GM21381 (cell line): ENCODE measurements at regions not wholly inside any gene's neighbourhood (a gene's known extent, or its start where the extent isn't known, plus 50 kb on each side); places are given as distances from the start of the nearest gene placed in this dataset.

ENCODE experiments used
- ATAC-seq: cut with Tn5 transposase; IDR thresholded peaks from one replicate; pipeline ENCODE4 v1.9.1; 2021; ENCODE audit warnings: mild to moderate bottlenecking, moderate library complexity; ENCODE audit not compliant: unreplicated experiment

DNA sequence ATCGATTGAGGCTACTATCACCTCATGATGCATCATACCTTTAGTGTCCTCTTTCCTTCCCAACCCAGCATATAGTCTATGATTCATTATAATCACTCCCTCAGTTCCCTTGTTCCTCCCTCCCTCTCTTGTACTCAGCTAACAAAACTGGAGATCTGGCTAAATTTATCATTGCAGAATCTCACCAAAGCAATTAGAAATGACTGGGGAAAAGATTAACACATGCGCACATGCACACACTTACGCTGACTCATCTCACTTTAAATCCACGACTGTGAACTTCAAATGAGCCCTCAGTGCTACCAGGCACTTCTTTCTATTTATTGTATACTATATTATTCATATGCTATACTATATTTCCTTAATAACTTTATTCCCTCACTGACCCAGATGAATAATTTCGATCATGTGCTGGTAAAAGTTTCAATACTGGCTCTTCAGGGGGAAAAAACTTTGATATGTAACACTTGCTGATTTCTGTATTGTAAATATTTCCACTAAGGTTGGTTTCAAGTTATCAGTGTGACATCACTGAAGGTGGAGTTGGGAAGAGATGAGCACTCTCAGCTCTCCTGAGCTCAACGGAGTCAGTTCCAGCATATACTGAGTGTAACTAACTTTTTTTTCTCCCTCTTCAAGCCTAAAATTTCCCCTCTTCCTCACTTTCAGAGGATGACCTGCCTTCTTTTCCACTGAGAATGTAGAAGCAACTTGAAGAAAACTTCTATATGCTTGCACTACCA is 613.7 kb upstream of the B3GALT2 start:
- no peak for ATAC-seq

DNA sequence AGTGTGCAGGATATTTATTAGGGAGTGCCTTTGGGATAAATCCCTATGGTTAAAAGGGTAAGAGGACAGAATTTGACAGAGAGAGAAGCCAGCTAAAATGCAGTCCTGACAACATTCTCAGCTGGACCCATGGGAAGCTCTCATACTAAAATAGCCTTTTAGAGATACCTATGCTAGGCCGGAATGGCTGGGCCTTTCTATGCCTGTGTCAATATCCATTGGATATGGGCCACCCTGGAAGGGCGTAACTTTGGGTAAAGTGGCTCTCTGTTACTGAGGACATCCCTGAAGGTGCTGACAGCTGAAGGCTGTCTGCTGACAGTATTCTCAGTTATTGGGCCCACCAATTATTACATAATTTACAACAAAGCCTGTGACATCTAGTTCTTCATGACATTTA is 613.0 kb upstream of the B3GALT2 start:
- no peak for ATAC-seq

DNA sequence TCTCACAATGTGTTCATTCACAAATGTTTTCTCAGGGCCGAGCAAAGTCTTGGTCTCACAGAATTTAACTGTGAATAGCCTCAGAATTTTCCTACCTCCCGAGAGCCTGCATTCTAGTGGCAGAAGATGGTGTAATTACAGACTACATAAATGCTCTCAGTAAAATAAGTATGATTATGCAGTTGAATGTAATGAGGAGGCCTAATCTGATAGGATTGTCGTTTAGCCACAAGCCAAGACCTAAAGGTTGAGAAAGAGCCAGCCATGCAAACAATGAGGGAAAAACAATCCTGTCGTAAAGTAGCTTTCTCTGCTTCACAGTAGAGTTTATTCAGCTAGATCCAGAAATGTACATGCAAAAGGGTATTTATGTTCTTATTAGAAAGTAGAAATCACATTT is 607.8 kb upstream of the B3GALT2 start:
- ATAC-seq = no peak

DNA sequence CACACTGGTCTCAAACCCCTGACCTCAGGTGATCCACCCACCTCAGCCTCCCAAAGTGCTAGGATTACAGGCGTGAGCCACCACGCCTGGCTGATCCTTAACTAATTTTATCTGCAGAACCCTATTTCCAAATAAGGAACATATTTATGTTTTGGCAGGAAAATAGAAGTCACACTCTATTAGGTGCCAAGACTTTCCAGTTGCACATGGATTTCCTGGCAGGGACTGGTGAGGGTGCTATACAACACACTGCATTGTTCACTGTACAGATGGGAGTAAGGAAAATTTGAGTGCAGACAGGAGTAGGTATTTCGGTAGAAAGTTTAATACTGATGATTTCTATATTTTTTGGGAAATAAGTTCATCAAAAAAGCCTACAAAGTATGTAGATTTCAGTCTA is 605.3 kb upstream of the B3GALT2 start:
- ATAC-seq = no peak

DNA sequence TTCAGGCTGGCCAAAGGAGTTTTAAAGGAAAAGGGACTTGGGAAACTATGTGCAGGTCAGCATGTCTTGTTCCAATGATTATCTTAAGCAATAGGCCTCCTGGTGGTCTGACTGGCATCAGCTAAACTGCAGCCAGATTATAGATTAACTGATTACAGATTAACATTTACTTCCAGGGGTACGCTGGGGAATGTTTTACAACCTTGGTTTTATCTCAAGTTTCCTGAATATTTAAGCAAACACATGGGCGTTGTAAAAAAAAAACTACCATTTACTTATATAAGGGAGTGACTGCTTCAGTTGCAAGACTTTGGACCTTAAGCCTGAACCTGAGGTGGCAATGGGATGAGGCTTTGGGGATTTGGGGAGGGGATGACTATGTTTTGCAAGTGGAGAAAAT is 600.6 kb upstream of the B3GALT2 start:
- no peak for ATAC-seq

DNA sequence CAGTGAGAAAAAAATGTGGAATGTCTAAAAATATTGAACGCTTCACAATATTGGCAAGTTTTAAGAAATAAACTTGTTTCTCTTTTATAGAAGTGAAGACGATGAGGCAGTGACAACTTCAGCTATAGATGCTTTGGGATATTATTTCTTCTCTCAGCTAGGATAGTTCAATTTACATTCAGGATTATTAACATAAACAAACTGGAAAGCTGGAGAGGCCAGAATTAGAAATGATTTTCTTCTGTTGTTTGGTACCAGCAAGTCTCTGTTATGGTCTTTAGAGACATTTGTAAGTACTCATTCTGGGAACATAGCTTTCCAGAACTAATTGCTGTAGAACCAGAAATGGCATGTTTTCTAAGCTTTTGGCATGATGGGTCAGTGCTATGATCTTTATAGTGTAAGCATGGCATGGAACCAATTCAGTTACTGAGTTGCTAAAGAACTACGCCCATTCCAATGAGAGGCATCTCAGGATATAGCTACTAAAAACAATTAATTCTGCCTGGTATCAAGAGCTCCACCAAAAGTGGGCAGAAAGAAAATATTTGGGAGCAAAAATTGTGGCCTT is 599.5 kb upstream of the B3GALT2 start:
- ATAC-seq = no peak

DNA sequence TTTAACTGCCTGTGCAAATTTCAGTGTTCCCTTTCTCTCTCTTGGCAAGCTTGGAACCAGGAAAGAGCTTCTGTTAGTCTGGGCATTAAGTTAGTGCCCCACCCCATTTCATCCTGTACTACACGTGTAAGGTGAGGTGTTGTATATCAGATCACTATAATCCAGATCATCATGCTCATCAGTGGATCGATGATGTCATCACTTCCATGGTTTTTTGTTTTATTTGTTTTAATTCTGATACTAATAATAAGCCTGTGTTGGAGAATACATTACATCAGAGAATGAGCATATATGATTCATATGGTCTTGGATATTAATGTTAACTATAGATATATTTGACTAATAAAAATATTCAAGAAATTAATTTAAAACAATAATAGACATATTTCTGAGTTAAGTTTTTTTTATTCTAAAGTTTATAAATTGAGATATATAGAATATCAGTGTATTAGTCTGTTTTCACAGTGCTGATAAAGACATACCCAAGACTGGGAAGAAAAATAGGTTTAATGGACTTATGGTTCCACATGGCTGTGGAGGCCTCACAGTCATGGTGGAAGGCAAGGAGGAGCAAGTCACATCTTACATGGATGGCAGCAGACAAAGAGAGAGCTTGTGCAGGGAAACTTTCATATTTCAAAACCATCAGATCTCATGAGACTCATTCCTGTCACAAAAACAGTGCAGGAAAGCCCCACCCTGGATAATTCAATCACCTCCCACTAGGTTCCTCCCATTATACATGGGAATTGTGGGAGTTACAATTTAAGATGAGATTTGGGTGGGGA is 588.3 kb upstream of the B3GALT2 start:
- ATAC-seq = no peak

DNA sequence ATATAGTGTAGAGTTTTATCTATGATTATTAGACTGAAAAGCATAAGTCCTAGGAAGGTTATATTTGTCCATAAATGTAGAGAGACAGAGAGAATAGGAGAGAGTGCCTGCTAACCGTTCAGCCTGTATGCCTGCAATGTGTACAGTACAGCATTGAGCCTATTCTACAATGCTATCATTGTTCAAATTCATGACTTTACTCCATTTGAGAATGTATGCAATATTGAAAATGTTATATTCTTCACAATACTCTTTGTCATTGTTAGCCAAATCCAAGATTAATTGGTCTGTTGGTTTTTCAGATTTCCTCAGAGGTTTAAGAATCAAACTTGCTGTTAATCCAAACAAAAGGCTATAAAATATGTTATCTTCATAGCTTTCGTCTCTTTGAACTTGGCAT is 585.2 kb upstream of the B3GALT2 start:
- no peak for ATAC-seq

DNA sequence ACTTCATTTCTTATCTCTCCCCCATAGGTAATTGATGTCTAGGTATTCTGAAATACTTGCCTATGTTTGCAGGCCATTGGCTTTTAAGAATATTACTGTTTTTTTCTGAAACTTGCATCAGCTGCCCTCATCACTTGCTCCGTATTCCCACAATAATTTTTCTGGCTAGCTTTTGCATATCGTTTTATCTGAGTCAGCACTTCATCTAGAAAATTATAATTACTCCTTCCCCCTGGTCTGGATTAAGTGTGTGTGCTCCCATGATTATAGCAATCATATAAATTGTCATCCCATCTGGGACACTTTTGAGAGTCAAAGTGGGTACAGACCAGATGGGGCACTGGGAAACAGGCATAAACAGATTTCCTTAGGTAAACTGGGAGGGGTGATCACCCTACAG is 583.2 kb upstream of the B3GALT2 start:
- no peak for ATAC-seq

DNA sequence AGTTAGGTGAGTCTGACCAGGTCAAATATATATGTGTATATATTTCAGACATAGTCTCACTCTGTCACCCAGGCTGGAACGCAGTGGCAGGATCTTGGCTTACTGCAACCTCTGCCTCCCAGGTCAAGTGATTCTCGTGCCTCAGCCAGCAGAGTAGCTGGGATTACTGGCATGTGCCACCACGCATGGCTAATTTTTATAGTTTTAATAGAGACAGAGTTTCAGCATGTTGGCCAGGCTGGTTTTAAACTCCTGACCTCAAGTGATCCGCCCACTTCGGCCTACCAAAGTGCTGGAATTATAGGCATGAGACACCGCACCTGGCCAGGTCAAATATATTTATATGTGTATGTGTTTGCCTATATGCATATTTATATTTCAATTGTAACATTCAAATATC is 581.5 kb upstream of the B3GALT2 start:
- no peak for ATAC-seq

DNA sequence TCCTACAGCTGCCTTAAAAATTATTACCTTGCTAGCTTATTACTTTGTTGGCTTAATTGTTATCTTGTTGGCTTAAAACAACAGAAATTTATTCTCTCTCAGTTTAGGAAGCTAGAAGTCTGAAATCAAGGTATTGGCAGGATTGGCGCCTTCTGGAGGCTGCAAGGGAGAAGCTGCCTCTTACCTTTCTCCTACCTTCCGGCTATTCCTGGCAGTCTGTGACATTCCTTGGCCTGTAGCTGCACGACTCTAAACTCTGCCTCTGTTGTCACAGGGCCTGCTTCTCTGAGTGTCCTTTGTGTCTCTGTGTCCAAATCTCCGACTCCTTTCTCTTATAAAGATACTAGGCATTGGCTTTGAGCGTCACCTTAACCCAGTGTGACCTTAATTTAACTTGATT is 579.9 kb upstream of the B3GALT2 start:
- no peak for ATAC-seq

DNA sequence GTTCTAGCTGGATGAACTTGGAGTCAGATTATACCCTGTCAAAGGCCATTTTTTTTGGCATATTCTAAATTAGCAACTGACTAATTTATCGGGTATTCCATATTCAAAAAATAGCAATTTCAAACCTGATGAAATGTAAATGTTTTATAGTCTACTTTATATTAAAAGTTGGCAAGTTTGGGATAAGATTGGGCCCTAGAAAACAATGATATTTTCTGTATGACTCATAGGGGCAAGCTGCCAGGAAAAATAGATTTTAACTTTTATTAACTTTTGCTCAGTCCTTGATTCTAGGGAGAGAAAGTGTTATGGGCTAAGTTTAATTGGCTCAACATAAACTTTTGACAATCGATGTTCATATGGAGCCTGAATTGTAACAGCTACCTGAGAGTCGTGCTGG is 576.9 kb upstream of the B3GALT2 start:
- ATAC-seq = no peak

DNA sequence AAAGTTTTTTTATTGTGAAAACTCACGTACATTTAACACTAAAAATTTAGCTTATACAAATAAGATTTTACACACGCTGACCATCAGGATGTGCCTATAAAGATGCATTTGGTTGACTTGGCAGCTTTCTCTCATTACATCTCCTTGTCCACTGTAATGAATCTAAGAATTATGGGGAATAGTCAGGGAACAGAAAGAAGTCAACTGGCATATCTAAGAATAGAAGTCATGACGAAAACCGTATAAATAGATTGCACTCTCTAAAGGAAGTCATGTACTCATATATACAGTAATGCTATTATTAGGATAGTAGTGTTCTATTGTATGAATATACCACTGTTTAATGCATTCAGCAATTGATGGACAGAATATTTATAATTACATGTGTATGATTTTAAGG is 575.8 kb upstream of the B3GALT2 start:
- no peak for ATAC-seq

DNA sequence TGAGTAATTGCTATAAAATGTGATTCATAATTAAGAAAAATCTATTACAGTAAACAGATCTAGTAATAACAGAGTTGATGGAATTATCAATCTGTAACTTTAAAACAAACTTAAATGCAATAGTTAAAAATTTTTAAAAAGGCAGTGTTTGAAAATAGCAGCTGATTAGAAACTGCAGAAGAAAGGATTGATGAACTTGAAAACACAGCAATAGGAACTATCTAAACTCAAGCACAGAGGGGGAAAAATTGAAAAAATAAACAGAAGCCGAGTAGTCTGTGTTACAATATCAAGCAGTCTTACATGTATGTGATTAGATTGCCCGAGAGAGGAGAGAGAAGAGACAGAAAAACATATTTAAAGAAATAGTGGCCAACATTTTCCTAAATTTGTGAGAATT is 569.0 kb upstream of the B3GALT2 start:
- no peak for ATAC-seq

DNA sequence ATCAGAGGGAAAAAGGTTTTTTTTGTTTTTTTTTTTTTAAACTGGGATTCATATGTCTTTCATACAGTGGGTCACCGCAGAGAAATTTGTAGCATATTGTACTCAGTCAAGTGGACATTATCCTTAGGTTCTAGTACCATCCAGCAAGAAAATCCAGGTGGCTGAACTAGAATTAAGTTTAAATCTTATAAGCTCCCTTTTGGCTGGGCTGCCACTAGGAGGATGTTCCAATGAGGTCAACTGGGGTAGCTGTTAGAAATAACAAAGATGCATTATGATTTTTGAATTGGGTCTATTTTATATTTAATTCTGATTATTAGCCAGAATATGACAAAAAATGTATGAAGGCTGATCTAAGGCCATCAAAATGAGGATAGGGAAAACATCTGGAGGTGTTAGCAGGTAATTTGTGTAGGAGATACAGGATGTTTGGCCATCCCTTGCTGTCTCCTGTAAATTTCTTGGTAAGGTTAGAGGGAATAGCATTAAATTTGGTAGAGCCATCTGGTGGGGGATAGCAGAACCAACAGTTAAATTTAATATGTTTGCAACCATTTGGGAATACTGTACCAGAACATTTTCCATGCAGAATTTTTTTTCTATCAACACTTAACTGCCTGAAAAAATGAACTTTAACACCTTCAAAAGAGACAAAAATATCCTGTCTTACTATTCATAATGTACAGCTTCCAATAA is 568.5 kb upstream of the B3GALT2 start:
- no peak for ATAC-seq

DNA sequence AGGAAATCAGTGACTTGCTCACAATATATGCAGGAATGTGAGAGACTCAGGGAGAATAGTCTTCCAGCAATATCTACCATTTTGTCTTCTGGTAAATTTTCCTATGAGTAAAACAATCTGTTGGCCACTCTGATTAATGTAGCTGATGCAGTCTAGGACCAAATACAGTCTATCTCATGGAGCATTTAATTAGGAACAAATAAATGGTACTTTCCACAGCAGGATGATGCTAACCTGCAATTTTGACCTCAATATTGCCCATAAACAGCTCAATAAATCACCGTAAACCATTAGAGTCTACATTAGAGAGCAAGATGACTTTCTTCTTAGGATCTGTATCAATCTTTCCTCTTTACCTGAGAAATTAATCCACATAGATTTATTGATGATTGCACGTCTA is 567.7 kb upstream of the B3GALT2 start:
- ATAC-seq = no peak

DNA sequence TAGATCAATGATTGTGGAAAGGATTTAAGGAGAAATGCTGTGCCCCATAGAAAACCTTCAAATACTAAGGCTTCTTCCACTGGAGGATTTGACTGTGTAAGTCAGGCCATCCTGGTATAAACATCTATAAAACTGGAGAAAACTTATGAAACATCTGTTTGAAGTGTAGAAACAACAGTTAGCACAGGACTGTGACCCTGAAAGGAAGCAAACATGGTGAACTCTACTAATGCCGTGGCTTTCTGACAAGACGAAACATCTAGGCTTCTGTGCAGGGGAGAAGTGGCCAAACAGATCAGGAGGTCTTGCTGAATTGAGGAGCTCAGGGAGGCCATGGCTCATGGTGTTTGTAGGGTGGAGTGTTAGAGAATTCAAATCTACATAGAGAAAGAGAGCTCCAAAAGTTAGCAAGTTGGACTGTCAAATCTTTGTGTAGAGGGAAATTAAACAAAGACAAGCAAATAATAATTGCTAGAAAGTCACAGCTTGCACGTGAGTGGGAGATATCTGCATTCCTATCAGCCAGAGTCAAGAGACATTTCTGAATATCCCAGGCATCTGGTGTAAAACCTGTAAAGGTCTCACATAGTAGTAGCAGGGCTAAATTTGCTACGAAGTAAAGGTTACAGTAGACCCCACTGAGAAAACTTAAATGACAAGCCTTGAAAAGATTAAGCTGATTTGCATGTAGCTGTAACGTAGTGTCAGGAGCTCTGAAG is 566.8 kb upstream of the B3GALT2 start:
- ATAC-seq = no peak

DNA sequence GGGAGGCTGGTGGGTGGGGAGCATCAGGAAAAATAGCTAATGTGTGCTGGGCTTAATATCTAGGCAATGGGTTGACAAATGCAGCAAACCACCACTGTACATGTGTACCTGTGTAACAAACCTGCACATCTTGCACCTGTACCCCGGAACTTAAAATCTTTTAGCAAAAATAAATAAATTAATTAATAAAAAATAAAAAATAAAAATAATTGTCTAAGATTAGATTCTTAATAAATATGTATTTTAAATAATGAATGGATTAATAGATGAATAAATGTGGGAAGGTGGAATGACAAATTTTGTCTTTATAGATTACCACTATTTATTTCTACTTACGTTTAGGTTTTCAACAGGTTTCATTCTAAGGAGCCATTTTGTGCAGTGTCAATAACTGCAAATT is 563.5 kb upstream of the B3GALT2 start:
- ATAC-seq = no peak

DNA sequence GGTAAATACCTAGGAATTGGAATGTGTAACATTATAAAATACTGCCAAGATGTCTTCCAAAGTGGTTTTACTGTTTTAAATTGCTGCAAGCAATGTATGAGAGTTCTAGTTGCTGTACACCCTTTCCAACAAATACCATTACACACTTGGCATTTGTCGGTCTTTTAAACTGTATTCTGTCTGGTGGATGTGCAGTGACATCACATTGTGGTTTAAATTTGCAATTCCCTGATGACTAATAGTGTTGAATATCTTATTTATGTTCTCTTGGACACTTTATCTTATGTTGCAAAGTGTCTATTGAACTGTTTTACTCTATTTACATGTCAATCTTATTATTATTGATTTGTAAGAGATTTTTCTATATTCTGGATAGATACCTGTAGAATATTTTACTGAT is 561.2 kb upstream of the B3GALT2 start:
- ATAC-seq = no peak

DNA sequence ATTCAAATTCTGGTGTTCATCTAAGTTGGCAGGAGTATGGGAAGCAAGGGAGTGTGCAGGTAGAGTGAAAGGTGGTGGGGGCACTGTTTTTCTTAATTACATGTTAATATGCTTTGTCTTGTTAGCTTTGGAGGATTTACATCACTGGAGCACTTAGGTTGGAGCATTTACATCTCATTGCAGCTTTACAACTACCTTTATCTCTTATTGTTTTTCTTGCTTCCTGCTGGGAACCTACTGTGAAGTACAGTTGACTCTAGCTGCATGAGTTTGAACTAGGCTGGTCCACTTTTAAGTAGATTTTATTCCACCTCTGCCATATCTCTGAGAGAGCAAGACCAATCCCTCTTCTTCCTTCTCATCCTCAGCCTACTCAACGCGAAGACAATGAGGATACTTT is 554.8 kb upstream of the B3GALT2 start:
- ATAC-seq = no peak

DNA sequence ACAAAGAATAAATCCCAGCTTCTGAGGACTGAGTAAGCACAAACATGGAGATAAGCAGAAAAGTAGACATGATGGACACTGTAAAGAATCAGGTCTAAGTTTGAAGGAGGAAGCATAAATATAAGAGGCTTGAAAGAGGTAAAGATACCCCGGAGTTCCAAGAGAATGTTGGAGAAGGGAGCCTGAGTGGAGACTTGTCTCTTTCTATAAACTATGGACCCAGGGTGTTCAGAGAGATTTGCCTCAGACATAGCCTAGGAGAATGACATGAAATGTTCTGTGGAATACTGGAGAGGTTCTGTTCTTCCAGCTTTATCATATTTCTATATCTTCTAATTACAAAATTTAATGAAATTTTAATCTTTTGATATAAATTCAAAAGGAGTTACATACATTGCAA is 554.3 kb upstream of the B3GALT2 start:
- ATAC-seq = no peak
